Activated CD4-positive, alpha-beta T cell treated with anti-CD3 and anti-CD28 coated beads, Interleukin-2, amount 50 U/mL, for 16 hours (primary cell): ENCODE measurements at regions not wholly inside any gene's neighbourhood (a gene's known extent, or its start where the extent isn't known, plus 50 kb on each side); places are given as distances from the start of the nearest gene placed in this dataset.
"Not testable (repeated sequence)": the region's sequence is repeated elsewhere in the genome, so short reads cannot be mapped to it uniquely, and the experiment has no call there.

Experiments used
- DNase-seq: peaks from one replicate; pipeline ENCODE4 v3.0.0-alpha.2; 2020

DNA sequence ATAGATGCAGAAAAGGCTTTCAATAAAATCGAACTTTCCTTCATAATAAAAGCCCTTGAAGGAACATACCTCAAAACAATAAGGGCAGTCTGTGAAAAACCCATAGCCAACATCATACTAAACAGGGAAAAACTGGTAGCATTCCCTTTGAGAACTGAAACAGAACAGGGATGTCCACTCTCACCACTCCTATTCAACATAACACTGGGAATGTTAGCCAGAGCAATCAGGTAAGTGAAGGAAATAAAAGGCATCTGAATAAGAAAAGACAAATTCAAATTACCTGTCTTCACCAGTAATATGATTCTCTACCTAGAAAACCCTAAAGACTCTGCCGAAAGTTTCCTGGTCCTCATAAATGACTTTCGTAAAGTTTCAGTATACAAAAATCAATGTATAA lies 861.0 kb upstream of the VRK2 start:
- DNase-seq: no peak

DNA sequence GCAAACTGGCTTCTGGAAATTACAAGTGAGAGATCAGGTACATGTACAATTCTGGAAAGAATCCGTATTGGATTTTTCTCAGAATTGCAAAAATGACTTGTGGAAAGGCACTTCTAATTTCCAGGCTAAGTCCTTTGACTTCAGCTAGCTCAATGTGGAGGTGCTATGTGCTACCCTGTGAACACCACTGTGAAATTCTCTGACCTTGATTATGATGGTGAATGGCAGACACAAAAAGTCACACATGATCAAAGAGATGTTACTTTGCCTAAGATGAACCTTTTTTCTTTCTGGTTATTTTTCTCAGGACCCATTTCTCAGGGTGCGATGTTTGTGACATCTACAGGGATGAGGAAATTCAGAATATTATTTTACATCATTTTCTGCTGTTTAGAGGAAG lies 856.6 kb upstream of the VRK2 start:
- DNase-seq: no peak

DNA sequence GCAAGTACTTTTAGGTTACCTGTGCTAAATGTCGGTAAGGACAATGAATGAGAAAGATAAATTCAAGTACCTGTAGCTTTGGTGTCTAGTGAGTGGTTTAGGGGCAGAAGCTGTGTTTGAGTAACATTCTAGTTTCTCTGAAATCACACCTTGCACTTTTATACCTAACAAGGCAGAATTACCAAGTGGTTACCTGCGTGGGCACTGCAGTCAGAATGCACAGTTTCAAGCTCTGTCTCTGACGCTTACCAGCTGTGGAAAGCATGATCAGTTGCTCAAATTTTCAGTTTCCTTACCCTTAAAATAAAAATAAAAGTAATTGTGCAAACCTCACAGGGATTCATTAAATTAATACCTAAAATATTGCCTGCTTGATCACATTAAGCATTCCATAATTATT lies 846.9 kb upstream of the VRK2 start:
- DNase-seq: no peak

DNA sequence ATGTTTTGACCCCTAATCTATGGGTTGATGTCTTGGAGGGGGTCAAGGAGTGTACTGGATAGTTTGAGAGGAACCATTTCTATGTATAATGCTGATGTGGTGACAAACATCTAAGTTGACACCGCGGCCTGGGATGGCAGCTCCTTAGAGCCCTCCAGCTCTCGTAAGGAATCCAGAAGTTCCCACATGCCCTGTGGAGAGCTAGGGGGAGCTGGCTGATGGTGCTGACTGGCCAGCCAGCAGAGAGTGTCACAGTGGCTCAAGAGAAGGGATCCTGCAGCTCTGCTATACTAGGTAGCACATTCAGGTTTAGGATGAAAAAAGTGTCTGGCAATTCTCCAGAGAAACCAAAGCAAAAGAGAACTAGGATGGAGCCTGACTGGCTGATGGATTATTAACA lies 842.2 kb upstream of the VRK2 start:
- no peak for DNase-seq

DNA sequence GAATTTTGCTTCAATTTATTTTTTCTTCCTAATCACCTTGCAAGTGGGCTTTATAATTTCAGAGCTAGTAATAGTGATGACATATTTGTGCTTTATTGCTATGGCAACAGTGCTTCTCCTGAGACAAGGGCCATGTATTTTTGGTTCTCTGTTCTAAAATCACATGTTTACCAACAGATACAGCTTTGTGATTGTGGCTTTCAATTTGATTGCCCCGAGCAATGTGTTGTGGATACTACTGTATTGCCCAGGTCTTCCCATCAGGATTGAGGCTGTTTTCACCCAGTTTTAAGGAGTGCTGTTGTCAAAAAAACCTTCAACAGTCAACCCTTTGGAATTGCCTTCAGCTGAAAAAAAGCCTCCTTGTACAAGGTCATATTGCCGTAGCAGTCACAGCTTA lies 841.4 kb upstream of the VRK2 start:
- DNase-seq: no peak

DNA sequence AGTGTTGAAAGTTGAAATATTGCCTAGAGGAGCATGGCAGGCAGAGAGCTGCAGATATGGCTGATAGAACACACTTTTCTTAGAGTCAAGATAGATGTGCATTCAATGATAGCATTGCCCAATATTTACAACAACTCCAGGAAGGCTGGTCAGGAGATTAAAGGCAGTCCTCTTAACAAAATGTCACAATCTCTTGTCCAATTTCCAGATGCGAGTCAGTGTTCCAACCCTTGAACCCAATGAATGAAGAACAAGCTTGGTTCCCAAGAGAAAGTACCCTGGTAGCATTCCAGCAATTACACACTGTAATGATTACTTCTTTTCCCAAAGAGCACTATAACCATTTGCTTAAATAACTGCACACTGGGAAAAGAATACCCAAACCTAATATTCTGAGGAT lies 839.4 kb upstream of the VRK2 start:
- no peak for DNase-seq

DNA sequence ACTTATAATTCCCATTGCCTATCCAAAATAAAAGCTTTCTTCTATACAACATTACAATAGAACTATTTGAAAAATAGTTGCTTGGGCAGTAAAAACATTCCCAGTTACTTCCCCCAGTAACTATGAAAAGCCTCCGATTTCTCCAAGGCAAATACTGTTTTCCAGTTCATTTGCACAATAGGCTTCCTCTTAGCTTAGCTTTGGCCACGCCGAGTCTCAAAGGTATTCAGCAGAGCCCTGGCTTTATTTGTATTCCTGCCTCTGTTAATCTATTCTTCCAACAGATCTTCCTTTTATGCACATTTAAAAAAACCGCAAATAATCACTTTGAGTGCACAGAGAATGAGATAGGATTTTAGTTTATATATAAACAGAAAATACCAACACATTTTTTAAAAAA lies 836.8 kb upstream of the VRK2 start:
- no peak for DNase-seq

DNA sequence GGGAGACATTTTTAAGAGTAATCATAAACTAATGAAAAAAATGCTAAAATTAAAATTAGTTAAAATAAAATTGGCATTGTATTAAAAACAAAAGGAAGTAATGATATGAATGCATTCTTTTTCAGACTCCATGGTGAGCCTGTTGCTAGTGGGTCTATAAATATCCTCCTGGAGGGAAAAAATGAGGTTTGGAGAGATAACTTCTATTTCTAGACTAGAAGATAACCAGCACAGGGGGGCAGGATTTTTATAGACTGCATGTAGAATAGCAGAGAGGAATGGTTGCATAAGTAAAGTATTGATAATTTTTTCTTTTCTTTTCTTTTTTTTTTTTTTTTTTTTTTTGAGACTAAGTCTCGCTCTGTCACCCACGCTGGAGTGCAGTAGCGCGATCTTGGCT lies 835.8 kb upstream of the VRK2 start:
- DNase-seq: no peak

DNA sequence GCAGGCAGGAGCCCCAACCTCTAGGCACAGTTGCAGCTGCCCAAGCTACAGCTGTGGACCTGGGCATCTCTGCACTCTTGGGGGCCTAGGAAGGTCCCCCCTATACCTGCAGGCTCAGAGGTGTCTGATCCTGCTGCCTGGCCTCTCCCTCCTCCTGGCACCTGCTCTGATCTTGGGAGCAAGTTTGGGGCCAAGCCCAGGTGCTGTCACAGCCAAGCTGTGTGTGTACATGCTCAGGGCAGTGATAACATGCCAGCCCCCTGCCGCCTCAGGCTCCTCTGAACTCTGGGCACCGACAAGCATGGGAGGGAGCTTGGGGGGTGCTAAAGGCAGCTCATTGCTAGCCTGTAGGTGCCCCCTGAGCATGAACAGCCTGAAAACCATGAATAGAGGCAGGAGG lies 829.6 kb upstream of the VRK2 start:
- no peak for DNase-seq

DNA sequence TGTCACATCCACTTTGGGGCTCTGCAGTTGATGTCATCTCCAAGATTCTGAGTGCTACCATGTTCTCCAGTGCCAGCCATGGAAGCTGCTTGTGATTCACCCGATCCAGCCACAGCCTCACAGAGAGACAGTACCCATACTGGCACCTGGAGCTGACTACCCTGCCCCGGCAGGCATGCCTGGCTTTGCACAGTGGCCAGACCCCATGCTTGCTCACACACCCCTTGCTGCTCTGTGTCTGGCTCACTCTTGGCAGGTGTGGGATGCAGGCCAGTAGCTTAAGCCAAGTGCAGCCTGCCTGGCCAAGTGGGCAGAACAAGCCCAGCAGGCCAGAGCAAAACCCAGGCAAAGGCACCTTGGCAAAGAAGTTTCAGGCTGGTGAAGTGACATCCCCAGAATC lies 828.4 kb upstream of the VRK2 start:
- DNase-seq: no peak

DNA sequence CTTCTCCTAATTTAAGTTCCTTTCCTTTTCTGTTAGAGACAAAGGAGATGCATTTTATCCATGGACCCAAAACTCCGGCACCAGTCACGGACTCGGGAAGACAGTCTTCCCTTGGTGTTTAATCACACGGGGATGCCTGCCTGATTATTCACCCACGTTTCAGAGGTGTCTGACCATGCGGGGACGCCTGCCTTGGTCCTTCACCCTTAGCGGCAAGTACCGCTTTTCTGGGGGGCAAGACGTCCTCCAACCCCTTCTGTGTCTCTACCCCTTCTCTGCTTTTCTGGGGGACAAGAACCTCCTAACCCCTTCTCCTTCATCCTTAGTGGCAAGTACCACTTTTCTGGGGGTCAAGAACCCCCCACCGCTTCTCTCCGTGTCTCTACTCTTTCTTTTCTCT lies 816.9 kb upstream of the VRK2 start:
- not testable (repeated sequence) for DNase-seq

DNA sequence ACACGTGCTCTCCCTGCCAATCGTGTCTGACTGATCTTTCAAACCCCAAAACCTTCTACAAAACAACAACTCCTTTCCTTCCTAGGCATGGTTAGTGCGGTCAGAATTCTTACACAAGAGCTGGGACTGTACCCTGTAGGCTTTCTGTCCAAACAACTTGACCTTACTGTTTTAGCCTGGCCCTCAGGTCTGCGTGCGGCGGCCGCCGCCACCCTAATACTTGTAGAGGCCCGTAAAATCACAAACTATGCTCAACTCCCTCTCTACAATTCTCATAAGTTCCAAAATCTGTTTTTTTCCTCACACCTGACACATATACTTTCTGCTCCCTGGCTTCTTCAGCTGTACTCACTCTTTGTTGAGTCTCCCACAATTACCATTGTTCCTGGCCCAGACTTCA lies 814.3 kb upstream of the VRK2 start:
- not testable (repeated sequence) for DNase-seq

DNA sequence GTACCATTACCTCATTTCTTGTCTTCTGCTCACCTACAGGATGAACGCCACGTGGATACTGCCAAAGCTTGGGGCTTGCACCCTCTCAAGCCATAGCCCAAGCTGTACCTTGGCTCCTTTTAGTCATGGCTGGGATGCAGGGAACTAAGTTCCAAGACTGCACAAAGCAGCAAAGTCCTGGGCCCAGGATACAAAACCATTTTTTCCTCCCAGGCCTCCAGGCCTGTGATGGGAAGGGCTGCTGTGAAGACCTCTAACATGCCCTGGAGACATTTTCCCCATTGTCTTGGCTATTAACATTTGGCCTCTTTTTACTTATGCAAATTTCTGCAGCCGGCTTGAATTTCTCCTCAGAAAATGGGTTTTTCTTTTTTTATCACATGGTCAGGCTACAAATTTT lies 795.1 kb upstream of the VRK2 start:
- DNase-seq: not testable (repeated sequence)

DNA sequence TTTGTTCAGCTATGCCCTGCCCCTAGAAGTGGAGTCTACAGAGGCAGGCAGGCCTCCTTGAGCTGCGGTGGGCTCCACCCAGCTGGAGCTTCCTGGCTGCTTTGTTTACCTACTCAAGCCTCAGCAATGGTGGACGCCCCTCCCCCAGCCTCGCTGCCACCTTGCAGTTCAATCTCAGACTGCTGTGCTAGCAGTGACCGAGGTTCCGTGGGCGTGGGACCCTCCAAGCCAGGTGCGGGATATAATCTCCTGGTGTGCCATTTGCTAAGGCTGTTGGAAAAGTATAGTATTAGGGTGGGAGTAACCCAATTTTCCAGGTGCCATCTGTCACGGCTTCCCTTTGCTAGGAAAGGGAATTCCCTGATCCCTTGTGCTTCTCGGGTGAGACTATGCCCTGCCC lies 770.2 kb upstream of the VRK2 start:
- not testable (repeated sequence) for DNase-seq

DNA sequence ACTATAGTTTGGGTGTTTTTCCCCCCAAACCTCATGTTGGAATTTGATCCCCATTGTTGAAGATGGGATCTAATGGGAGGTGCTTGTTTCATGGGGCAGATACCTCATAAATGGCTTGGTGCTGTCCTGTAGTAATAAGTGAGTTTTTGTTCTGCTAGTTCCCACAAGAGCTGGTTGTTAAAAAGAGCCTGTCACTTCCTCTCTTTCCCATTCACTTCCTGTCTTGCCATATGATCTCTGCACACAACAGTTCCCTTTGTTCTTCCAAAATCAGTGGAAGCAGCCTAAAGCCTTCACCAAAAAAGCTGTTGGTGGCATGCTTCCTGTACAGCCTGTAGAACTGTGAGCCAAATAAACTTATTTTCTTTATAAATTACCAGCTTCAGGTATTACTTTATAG lies 768.2 kb upstream of the VRK2 start:
- no peak for DNase-seq

DNA sequence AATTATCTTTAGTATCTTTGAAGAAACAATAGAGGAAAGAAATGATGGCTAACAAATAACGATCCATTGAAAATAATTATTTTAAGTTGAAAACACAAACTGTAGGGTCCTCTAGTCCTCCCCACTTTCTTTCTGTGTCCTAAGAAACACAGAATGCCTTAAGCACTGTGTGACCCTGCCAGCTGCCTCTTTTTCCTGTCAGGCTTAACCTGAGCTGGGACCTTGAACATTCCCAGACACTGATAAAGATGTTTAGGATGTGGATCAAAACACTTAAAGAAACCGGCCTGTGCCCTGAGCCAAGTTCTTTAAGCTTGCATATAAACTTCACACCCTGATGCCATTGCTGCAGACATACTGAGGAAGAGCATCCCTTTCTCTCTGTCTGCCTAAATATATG lies 755.4 kb upstream of the VRK2 start:
- no peak for DNase-seq

DNA sequence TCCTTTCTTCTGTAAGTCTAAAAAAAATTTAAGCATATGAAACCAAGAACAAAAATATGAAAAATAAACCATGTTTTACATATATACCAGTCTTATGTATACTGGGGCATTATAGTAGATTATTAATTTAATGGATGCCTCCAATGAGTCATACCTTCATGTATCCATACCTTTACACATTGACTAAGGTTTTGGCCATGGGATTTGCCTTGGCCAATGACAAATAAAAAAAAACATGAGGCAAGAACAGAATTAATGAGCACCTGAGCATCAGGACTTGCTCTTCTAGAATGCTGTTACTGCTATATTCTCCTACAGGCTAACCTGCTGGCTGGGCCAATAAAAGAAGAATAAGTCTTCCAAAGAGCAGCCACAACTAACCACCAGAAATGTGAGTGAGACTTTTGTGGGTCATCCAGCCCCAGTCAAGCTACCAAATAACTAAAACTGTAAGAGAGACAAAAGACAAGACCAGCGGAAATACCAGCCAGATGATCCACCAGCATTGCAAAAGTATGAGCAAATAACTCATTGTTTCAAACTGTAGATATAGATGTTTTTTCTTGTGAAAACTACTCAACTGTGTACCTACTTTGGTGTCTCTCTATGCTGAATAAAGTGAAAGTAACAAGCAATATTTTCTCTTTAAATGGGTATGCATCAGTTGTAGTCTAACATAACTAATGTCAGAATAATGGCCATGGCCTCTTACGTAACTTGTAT lies 749.6 kb upstream of the VRK2 start:
- no peak for DNase-seq

DNA sequence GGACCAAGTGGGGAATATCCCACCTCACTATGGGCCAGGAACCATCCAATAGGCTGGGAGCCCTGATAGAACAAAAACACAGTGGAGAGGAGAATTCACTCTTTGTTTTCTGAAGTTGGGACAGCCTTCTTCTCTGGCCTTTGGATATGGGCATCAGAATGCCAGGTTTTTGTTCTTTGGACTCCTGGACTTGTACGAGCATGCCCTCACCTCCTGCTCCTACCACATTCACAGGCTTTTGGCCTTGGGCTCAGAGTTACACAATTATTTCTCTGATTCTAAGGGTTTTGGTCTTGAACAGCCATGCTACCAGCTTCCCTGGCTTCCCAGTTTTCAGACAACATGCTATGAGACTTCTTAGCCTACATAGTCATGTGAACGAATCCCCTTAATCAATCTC lies 732.9 kb upstream of the VRK2 start:
- no peak for DNase-seq

DNA sequence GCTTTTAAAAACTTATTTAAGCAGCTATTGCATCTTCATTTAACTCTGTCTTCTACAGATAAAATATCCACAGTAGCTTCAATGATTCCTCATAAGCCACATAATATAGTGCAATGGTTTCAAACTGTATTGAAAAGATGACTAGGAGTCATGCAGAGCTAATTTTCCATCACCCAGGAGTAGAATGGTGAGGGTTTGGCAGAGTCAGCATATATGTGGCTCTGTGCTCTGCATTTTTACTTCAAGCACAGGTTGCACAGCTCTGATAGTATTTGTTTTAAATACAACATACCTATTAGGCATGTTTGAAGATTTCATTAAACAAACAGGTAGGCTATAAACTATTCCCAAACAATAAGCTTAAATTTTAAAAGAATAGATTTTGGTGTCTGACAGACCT lies 731.9 kb upstream of the VRK2 start:
- no peak for DNase-seq

DNA sequence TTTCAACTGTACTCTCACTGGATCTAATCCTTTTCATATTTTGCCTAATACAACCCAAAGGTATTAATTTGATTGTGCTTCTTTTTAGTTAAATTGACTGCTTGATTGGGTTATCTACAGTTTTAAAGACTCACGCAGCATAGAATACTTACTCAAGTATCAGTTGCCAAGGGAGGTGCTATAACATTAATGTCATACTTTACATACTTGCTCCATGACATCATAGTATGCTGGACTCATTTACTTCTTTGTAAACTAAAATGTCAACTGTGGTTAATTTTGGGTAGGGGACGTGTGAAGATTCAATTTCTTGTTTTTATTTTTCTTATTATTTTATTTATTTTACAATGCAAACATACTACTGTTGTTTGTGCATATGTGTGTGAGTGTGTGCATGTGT lies 716.2 kb upstream of the VRK2 start:
- no peak for DNase-seq

DNA sequence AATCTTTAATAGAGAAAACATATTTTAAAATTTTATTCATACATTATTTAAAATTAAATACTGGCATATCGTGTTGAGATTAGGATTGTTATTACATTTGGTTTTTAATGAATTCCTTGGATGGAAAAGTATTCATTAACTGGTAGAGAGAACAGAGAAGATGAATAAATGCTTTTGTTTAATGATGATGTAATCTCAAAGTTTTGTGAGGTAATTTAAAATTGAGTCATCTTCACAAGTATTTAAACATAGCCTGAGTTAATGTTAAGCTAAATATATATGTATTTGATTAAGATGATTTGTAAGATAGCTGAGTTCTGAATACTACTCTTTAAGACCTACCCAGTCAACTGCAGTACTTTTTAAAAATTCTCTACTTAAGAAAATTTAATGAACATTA lies 713.4 kb upstream of the VRK2 start:
- DNase-seq: no peak

DNA sequence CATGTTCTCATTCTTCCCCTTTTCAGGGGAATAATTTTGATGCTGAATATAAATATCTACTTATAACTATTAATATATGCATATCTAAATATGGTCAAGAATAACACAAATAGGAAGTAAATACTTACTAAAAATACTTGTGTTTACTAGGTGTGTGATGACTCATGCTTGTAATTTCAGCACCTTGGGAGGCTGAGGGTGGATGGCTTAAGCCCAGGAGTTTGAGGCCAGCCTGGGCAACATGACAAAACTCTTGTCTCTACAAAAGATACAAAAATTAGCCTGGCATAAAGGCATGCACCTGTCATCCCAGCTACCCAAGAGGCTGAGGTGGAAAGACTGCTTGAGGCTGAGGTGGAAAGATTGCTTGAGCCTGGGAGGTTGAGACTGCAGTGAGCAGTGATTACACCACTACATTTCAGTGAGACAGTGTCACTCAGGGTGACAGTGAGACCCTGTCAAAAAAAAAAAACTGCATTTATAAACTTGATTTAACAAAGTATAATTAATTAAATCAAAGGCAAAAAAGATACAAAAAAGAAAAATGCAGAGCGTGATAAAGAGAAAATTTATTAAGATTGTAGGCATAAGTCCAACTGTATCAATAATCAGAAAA lies 703.1 kb upstream of the VRK2 start:
- DNase-seq: no peak

DNA sequence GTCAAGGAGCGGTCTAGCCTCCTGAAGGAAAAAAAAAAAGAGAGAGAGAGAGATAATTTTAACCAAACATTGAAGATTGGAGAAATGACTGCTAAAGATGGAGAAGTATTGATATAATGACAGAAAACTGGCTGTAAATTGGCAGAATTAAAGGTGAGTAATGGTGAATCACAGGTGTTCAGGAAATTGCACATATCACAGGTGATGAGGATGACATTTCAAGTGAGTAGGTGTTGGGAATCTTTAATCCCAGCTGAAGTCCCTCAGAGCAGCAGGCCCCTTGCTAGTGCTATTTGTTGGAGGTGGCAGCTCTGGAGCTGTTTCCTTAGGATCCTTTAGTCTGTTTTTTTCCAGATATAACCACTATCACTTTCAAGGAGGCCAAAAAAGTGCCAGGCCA lies 678.4 kb upstream of the VRK2 start:
- DNase-seq: no peak

DNA sequence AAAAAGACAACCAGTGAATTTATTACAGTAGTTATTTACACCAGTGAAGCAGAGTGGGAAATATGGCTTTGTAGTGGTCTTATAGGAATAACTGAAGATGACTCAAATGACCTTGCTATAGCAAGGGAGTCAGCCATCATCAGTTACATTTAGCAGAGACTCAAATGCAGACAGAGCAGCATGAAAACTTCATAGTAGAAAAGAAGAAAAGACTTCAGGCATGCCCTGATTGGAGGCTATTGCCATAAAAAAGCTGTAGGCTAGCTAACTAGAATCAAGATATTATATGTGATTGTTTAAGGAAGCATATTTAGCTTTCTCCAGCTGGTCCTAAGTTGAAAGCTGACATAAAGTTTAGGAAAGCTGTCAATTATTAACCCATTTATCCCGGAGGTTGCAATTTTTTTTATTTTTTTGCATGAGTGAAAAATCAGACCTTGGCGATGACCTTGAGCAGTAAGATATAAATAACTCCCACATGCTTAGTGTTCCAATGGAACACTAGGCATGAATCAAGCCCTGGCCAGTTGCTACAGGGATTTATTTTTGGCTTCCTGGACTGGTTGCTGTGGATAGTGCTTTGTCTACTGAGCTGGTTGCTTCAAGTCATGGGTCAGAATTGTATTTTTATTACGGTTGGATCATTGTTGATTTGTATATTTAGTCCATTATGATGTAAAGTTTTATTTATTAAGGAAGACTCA lies 675.6 kb upstream of the VRK2 start:
- DNase-seq: no peak
